SK-MEL-5 (cell line): ENCODE measurements at regions not wholly inside any gene's neighbourhood (a gene's known extent, or its start where the extent isn't known, plus 50 kb on each side); places are given as distances from the start of the nearest gene placed in this dataset.

Experiments used
- DNase-seq: peaks from one replicate; pipeline ENCODE4 v3.0.0-alpha.2; 2016; ENCODE audit warnings: low read depth, low spot score
- in situ Hi-C: cut with HindIII; loops from 2 replicates; pipeline ENCODE4 v1.10.0; 2016; ENCODE audit warnings: low sequenced_read_pairs, high pct_unique_total_duplicates, low pct_unique_long_range_greater_than_20kb

DNA sequence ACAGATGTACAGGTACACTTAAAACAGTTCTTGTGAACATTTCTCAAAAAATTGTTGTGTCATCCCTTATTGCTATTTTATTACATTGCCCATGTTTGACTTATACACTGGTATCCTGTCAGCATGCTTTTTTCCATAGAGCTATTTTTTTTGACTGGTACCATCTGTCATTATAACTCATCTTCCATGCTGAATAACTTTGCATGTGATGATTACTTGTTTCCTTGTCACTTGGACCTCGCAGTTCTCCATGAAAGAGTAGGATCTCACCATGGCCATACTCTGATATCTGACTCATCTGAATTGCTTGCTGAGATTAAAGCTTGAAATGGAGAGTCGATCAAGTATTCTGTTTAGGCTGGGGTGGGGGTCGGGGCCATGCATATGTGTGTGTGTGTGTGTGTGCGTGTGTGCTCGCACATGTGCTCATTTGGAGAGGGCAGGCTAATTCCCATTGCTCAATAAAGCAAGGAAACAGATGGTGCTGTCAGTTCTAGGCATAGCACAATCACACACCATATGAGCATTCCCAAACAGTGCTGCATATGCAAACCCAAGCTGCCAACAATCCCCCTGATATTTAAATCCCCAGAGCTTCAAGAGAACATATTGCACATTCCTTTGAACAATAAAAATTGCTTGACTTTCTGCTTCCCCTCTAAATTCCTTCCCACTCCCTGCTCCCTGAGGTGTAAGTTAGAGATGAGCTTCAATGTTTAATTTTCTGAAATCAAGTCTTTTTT lies 62.9 kb downstream of the NHLRC3 start:
- in situ Hi-C loops: no loop called here

GRCh38 chr13:39102981-39103490 lies 64.8 kb downstream of the NHLRC3 start:
- peak; percentile 90 for DNase-seq
- in situ Hi-C loops: no loop called here

More for the DNA sequence above, 62.9 kb downstream of the NHLRC3 start:
- no peak for DNase-seq

DNA sequence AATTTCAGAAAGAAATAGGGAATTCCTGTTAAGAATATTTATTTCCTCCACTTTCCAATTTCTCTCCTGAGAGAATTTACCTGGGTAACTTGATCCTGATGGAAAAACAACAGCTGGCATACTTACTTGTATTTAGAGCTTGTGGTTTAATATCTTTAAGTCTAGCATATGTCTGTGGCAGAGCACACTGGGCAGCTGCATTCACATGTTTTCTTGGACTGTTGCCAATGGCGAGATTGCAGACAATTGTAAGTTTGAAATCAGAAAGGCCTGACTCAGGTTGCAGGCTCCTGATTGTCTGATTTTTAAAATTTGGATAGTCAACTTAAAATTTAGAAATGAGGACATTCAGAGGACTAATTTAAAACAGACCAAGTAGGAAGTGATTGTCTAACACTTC lies 66.9 kb downstream of the NHLRC3 start:
- in situ Hi-C loops: no loop called here
- peak; percentile 53 for DNase-seq

DNA sequence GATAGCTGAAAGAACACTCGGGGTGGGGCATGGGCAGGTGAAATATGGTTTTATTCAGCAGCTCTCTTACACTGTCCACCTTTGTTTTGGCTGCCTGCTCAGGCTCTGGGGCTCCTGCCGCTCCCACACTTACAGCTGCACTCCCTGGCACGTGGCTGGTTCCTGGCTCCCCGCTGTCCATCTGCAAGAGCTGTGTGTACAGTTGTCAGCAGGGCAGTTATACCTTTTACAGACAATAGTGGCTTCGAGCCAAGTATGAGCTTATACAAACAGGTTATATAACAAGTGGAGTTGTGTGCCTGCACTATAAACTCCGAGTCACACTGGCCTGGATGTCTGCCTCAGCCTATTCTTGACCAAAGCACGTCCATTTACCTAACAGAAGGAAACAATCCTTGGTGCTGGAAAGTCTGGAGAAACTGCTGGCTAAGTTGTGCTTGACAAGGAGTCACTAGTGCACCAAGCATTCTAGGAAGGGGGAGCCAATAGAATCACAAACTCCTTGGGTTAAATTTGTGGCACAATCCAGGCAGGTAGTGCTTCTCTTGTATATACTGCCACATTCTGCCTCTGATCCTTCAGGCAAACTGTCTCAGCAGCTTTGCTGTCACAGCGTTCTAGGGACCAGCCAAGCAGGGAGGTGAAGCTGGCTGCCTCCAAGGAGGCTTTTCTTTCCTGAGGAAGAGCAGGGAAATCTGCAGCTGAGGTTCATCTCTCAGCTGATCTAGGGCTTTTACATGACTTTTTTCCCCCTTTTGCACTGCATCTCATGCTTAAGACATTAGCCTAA lies 68.2 kb downstream of the NHLRC3 start:
- DNase-seq: no peak
- in situ Hi-C loops: no loop called here

DNA sequence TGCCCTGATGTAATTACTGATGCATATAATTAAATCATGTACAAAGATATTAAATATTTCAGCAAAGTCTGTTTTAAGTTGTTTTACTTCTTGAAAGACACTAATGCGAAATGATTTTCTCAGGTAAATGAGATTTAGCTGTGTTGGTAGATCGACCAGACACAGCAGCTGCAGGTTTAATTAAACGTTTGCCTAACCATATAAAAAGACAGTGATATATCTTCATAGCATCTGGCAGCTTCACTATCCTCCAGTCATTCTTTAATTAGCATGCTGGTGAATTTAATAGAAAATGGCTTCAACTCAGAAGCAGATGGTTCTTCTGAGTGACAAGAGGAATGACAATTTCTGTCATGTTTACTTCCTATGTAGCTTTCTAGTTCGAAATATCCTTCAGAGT lies 69.3 kb downstream of the NHLRC3 start:
- in situ Hi-C loops: no loop called here
- no peak for DNase-seq

- DNase-seq: peak; percentile 47
- in situ Hi-C loops: no loop called here
Measured at GRCh38 chr13:39108783-39109182, 70.5 kb downstream of the NHLRC3 start.

DNA sequence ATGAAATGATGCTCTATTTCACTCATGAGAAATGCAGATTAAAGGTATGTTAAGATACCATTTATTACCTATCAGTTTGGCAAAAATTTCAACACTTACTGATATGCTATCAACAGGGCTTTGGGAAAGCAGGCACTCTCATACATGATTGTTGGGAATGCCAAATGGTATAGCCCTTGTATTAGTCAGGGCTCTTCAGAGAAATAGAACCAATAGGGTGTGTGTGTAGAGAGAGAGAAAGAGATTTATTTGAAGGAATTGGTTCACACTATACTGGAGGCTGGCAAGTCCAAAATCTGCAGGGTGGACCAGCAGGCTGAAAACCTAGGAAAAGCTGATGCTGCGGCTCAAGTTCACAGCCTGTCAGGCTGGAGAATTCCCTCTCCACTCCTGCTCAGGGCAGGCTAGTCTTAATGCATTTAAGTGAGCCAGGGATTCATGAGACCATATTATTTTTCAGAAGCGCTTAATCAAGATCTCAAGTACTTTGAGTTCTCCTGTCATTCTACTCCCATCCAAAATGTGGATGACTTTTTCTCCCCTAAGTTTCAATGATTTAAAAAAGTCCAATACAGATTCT lies 72.4 kb downstream of the NHLRC3 start:
- no peak for DNase-seq
- in situ Hi-C loops: no loop called here

DNA sequence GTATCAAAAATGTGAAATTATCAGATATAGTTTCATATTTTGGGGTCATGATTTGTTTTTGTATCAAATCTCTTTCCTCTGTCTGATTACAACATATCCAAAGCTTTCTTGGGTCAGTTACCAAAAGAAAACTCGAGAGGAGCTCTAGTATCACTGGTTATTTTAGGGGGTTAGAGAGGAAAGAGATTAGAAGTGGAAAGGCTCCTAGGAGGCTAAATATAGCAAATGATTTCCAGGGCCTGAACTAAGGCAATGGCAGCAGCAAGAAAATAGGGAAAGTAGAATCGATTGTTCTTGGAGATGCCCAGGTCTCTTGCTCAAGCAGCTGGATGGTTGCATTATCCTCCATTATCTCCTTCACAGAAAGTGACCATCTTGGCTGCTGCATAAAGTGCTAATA lies 72.9 kb downstream of the NHLRC3 start:
- in situ Hi-C loops: no loop called here
- no peak for DNase-seq

- no peak for DNase-seq
- in situ Hi-C loops: no loop called here
Measured at GRCh38 chr13:39119422-39119821, 81.2 kb downstream of the NHLRC3 start.

- DNase-seq: no peak
- in situ Hi-C loops: no loop called here
Measured at GRCh38 chr13:39123578-39123977, 85.3 kb downstream of the NHLRC3 start.

- in situ Hi-C loops: no loop called here
- no peak for DNase-seq
Measured at GRCh38 chr13:39129213-39129612, 91.0 kb downstream of the NHLRC3 start.

- in situ Hi-C loops: no loop called here
- DNase-seq: no peak
Measured at GRCh38 chr13:39130301-39130700, 92.0 kb downstream of the NHLRC3 start.

- no peak for DNase-seq
- in situ Hi-C loops: no loop called here
Measured at GRCh38 chr13:39132286-39133230, 94.3 kb downstream of the NHLRC3 start.

DNA sequence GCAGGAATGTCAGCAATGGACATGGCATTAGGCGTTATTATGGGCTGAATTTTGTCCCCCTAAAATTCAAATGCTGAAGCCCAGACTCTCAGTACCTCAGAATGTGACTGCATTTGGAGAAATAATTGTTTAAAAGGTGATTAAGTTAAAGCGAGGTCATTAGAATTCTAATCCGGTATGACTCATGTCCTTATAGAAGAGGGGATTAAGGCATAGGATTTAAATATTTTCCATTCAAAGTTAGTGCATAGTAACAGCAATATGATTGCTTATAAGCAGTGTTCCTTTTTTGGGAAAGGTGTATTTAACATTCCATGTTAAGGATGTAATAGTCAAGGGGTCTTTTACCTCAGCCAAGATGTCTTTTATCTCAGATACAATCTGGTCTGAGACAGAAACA lies 95.5 kb downstream of the NHLRC3 start:
- DNase-seq: no peak
- in situ Hi-C loops: no loop called here

DNA sequence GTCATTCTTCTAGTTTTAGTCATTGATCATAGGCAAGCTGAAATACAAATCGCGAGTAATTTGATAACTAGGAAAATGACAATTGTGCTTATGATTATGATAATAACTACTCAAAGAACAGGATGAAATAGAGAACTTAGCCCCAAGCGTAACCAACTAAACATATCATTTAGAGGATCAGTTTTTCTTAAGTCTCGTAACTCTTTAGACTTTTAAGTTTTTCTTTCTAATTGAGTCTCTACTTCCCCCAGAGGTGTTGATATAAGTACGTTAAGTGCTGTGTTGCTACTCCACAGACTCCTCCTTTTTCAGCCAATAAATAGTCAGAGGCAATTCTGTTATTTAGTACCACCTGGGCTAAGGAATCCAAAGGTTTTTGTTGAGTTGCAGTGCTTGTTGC lies 96.3 kb downstream of the NHLRC3 start:
- DNase-seq: no peak

DNA sequence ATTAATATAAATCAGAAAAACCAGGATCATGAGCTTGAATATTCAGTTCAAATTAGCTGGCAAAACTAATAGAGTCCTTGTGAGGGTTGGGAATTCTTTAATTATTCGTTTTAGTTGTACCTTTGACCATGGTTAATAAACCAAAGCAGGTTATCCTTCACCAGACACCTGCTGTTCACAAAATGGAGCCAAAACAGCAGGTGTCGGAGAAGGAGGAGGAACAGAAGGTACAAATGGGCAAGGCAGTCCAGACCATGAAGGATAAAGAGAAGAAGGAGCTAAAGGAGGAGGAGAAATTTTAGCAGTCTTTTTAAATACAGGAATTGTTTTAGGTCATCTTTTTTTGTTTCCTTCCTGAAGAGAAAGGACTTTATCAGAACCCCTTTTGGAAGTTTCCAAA lies 106.1 kb downstream of the NHLRC3 start:
- DNase-seq: no peak
- in situ Hi-C loops: no loop called here

More for the DNA sequence above, 96.3 kb downstream of the NHLRC3 start:
- in situ Hi-C loops: no loop called here

- peak; percentile 69 for DNase-seq
- in situ Hi-C loops: no loop called here
Measured at GRCh38 chr13:39144941-39145533, 106.8 kb downstream of the NHLRC3 start.
